ENCODE measurements at regions not wholly inside any gene's neighbourhood (a gene's known extent, or its start where the extent isn't known, plus 50 kb on each side); places are given as distances from the start of the nearest gene placed in this dataset. TPM values are rescaled to one million over a fixed set of nuclear protein-coding genes. Genes with fewer than 3 reads are reported as not detected.

GRCh38 chr22:22432479-22432878 is 76.1 kb downstream of the ZNF280B start:
- no peak overlapping the region for H3K4me3 ChIP-seq (ENCODE audit: low read depth, low read length)
- H3K27ac ChIP-seq (ENCODE audit: low read depth, low read length) = no peak overlapping the region
- TF ChIP-seq CTCF (IDR thresholded peaks at IDR 0.05; ENCODE audit: low read depth, low read length) = no peak
- ChIA-PET CTCF (interaction anchor here (1.2 to 3.7 kb wide), 4 partner anchors 11 to 953 kb away, joined by 3 to 39 read pairs (median 10); no protein-coding TSS in a partner anchor), POLR2A (no interaction called here)
- H3K27me3 ChIP-seq (ENCODE audit: control insufficient read depth, insufficient read depth, low read length) = peaks cover 17% of the 10 kb centered on the region
- no peaks in the 10 kb centered on the region for H3K9me3 ChIP-seq (ENCODE audit: control insufficient read depth, insufficient read depth, low read length)
- no peak for DNase-seq (ENCODE audit: low read depth, low spot score)

- POLR2A ChIA-PET = no interaction called here
Measured at GRCh38 chr22:22432937-22433336, 75.6 kb downstream of the ZNF280B start.

GRCh38 chr22:22433770-22434169 is 74.8 kb downstream of the ZNF280B start:
- Histone ChIP-seq H3K27me3 (ENCODE audit: control insufficient read depth, insufficient read depth, low read length) (peaks cover 13% of the 10 kb centered on the region), H3K4me3 (ENCODE audit: low read depth, low read length) (no peak overlapping the region)
- CTCF ChIA-PET = no interaction called here

More at GRCh38 chr22:22432937-22433336, 75.6 kb downstream of the ZNF280B start:
- no peak for DNase-seq (ENCODE audit: low read depth, low spot score)
- no peak overlapping the region for H3K27ac ChIP-seq (ENCODE audit: low read depth, low read length)
- no peak for TF ChIP-seq CTCF (IDR thresholded peaks at IDR 0.05; ENCODE audit: low read depth, low read length)
- H3K9me3 ChIP-seq (ENCODE audit: control insufficient read depth, insufficient read depth, low read length) = no peaks in the 10 kb centered on the region
- CTCF ChIA-PET = interaction anchor here (2.5 to 3.7 kb wide), 2 partner anchors 11 to 15 kb away, joined by 8 to 39 read pairs; no protein-coding TSS in a partner anchor
- H3K4me3 ChIP-seq (ENCODE audit: low read depth, low read length) = no peak overlapping the region
- peaks cover 17% of the 10 kb centered on the region for H3K27me3 ChIP-seq (ENCODE audit: control insufficient read depth, insufficient read depth, low read length)

More at GRCh38 chr22:22433770-22434169, 74.8 kb downstream of the ZNF280B start:
- H3K27ac ChIP-seq (ENCODE audit: low read depth, low read length) = no peak overlapping the region
- POLR2A ChIA-PET = no interaction called here
- DNase-seq (ENCODE audit: low read depth, low spot score) = no peak
- no peak for TF ChIP-seq CTCF (IDR thresholded peaks at IDR 0.05; ENCODE audit: low read depth, low read length)
- no peaks in the 10 kb centered on the region for H3K9me3 ChIP-seq (ENCODE audit: control insufficient read depth, insufficient read depth, low read length)

Small RNA genes lying in the stretch of these regions (small RNA-seq; reads per million reads assigned to genes)
- gene AC245291.3 (ENCODE audit: insufficient read length, low read depth) (not detected), gene IGLVVII-41-1 (ENCODE audit: insufficient read length, low read depth) (not detected)
